GM12872 (cell line): ENCODE measurements at regions not wholly inside any gene's neighbourhood (a gene's known extent, or its start where the extent isn't known, plus 50 kb on each side); places are given as distances from the start of the nearest gene placed in this dataset.

Experiments
- TF ChIP-seq, protein P1 (sequence below): IDR thresholded peaks from 3 replicates; pipeline ENCODE4 v1.5.1; 2011; ENCODE audit warnings: low read depth, mild to moderate bottlenecking, low read length, moderate library complexity; ENCODE audit not compliant: insufficient read depth

DNA sequence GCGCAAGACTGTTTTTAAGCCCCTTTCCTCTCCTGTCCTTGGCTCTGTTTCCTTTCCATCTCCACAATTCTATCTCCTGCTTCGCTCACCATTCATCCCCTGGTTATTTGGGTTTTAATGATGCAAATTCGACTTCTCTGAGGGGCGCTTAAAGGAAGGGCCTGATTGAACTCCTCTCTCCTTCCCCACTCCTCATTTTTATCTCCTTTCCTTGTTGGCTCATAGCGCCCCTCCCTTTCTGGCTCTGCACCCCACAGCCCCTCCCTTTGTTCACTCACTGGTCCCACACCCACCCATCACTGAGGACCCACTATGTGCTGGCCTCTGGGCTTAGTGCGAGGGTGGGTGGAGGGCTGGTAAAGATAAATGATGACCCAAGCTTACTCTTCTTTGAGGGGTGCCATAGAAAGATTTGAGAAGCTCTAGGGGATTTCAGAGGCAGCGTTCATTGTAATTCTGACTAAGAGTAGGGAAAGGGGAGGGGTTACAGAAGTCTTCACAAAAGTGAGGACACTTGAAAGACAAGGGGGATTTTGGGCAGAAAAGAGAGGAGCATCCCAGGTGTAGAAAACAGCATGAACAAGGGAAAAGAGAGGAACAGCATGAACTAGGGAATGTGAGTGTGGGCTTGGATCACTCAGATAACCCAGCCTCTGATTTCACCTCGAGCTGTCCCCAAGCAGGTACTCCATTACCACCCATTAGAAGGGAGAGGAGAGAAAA is 507.8 kb downstream of the CD83 start:
- TF ChIP-seq, protein P1, sequence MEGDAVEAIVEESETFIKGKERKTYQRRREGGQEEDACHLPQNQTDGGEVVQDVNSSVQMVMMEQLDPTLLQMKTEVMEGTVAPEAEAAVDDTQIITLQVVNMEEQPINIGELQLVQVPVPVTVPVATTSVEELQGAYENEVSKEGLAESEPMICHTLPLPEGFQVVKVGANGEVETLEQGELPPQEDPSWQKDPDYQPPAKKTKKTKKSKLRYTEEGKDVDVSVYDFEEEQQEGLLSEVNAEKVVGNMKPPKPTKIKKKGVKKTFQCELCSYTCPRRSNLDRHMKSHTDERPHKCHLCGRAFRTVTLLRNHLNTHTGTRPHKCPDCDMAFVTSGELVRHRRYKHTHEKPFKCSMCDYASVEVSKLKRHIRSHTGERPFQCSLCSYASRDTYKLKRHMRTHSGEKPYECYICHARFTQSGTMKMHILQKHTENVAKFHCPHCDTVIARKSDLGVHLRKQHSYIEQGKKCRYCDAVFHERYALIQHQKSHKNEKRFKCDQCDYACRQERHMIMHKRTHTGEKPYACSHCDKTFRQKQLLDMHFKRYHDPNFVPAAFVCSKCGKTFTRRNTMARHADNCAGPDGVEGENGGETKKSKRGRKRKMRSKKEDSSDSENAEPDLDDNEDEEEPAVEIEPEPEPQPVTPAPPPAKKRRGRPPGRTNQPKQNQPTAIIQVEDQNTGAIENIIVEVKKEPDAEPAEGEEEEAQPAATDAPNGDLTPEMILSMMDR, result no peak

DNA sequence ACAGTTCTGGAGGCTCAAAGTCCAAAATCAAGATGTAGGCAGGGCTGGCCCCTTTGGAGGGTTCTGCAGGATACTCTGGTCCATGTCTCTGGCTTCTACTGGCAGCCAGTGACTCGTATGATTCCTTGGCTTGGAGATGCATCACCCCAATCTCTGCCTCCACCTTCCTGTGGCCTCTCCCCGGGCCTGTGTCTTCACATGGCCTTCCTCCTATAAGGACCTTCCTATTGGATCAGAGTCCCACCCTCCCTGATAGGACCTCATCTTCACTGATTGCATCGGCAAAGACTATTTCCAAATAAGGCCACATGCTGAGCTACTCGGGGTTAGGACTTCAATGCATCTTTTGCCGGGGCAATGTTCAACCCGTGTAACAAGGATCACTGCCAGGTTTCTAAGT is 509.0 kb downstream of the CD83 start:
- TF ChIP-seq, protein P1, result no peak

DNA sequence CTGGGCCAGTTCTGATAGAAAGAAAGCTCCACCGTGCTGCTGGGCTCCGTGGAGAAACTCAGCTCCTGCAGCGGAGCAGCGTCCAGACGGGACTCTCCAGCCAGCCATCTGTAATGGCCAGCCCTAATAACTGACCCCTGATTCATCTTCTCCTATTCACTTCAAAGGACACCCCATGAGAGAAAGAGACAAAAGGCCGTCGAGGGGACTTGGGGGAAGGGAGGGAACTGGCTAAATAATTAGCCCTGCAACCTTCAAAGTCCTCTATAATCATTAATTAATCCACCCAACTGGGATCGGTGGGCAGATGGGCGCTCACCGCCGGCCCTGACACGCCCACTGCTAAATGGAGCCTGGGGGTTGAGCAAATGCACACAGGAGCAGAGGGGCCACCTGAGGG is 512.4 kb downstream of the CD83 start:
- TF ChIP-seq, protein P1, result no peak

DNA sequence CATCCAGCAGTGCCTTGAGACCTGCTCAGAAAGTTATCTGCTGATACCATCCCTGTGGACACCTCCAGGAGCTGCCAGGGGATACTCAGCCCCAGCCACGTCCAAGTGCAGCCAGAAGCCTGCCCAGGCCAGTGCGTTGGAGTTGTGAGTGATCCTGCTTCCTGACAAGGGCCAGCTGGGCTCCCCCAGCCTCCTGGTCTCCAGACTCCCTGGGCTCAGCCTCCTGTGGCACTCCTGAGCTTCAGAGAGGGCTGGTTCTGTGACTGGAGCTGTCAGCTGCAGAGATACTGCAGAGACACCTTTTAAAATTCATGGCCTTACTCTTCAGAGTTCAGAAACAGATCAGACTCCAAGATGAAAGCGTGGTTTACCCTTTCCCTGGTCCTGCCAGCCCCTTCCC is 515.9 kb downstream of the CD83 start:
- TF ChIP-seq, protein P1, result no peak

DNA sequence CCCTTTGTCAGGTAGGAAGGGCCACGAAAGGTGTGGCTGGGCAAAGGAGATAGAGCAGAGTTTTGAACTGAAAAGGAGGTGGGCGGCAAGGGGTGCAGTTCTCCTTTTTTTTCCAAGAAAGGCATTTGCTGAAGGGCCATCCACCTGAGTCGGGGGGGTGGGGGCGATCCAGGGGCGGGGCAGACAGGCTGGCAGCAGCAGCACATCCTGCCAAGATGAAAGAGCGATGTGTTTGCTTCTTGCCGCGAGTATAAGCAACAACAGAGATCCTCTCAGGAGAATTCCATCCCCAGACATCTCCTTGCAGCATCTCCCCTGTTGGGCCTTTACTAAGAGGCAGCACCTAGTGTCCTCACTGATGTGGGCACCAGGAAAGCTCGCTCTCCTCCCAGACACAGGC is 516.5 kb downstream of the CD83 start:
- TF ChIP-seq, protein P1, result no peak

DNA sequence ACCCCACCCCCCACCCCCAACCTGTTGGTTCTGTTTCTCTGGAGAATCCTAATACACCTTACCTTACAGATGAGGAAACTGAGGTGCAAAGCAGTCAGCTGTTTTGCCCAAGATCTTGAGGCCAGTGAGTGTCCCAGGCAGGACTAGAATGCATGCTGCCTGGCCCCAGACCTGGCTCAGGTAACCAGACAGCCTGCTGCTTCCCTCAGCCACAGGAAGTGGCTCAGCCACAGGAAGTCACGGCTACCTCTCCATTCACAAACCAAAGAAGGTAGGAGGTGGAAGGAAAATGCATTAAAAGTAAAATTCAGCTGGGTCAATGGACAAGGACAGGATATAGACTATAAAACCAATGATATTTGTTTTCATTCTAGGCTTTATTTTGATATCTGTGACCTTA is 517.6 kb downstream of the CD83 start:
- TF ChIP-seq, protein P1, result no peak

DNA sequence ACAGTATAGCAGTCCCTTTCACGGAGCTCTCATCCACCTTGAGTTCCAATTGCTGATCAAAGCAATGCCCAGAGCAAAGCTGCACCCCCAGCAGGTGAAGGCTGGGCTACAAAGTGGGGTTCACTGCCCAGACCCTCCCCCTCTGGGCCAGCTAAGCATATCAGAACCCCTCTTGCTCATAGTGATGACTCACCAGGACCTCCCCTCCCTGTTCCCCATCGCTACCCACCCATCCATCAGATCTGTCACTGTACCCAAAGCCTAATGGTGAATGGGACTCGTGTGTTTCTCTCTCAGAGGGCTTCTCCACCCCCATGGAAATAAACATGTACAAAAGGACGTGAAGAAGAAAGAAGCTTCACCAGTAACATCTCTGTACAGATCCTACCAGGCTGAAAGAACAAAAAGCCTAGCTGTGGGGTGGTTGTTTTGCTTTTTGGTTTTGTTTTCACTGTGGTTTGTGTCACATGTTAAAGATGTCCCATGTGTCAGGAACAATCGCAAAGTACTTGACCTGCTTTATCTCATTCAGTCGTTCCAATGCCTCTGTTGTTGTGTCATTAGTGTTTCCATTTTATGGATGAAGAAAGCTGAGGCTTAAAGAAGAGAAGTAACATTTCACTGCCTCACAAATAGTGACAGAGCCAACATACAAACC is 518.5 kb downstream of the CD83 start:
- TF ChIP-seq, protein P1, result no peak
